ENCODE measurements at regions not wholly inside any gene's neighbourhood (a gene's known extent, or its start where the extent isn't known, plus 50 kb on each side); places are given as distances from the start of the nearest gene placed in this dataset.

- Histone ChIP-seq H3K79me2 (ENCODE audit: insufficient read depth, low read length) (no peaks in the 10 kb centered on the region), H3T11ph (ENCODE audit: low read length) (no peak overlapping the region), H3K4me2 (ENCODE audit: insufficient read depth, insufficient read length, low read length) (no peak overlapping the region), H3K9ac (ENCODE audit: extremely low read depth, insufficient read length, low read length) (no peak overlapping the region), H2BK12ac (ENCODE audit: insufficient read length, low read depth, low read length) (no peak overlapping the region), H4K8ac (replicated peaks; ENCODE audit: insufficient read length, low read depth, low read length) (no peak overlapping the region), H3K9me3 (ENCODE audit: control insufficient read depth, low read depth, low read length) (no peaks in the 10 kb centered on the region), H2BK120ac (ENCODE audit: low read depth, low read length, poor library complexity, severe bottlenecking) (no peak overlapping the region), H3K4me1 (ENCODE audit: insufficient read depth, low read length) (peaks cover 4% of the 10 kb centered on the region; the same call in 1 of the 2 replicates), H2BK5ac (ENCODE audit: insufficient read length, low read length) (no peak overlapping the region), H2AFZ (ENCODE audit: low read length) (no peak overlapping the region), H3K79me1 (ENCODE audit: insufficient read depth, low read depth, low read length, poor library complexity, severe bottlenecking) (no peaks in the 10 kb centered on the region), H2BK20ac (ENCODE audit: low read depth, low read length, poor library complexity, severe bottlenecking) (no peak overlapping the region), H4K91ac (ENCODE audit: insufficient read length, low read depth, low read length) (no peak overlapping the region), H3K14ac (ENCODE audit: insufficient read depth, low read length) (no peak overlapping the region), H3K27me3 (ENCODE audit: insufficient read depth, low read length) (no peaks in the 10 kb centered on the region), H3K56ac (ENCODE audit: insufficient read length, low read depth, low read length) (no peak overlapping the region), H3K27ac (ENCODE audit: insufficient read length, low read depth, low read length) (no peak overlapping the region), H3K4ac (ENCODE audit: low read depth, low read length) (no peak overlapping the region), H4K5ac (ENCODE audit: insufficient read length, low read depth, low read length) (no peak overlapping the region), H4K20me1 (ENCODE audit: control insufficient read depth, insufficient read depth, insufficient read length) (no peaks in the 10 kb centered on the region), H2AK5ac (ENCODE audit: insufficient read length, low read length) (no peak overlapping the region), H3K23me2 (ENCODE audit: insufficient read length, low read depth, low read length, poor library complexity, severe bottlenecking) (no peaks in the 10 kb centered on the region), H2BK15ac (ENCODE audit: low read depth, low read length) (no peak overlapping the region), H3K18ac (ENCODE audit: insufficient read length, low read depth, low read length) (no peak overlapping the region), H3K23ac (ENCODE audit: insufficient read length, low read depth, low read length) (no peak overlapping the region)
- no CpG with 5 or more reads among the region's 6 CpGs for WGBS (ENCODE audit: extremely low coverage, insufficient read length, low lambda C conversion rate)
- Mint-ChIP-seq H3K36me3 (ENCODE audit: insufficient read depth in 1 of 3, low read depth in 3 of 3) (no peaks in the 10 kb centered on the region), H3K27me3 (ENCODE audit: low read depth) (no peaks in the 10 kb centered on the region), H3K4me3 (no peak overlapping the region), H3K27ac (no peak overlapping the region; a peak in 1 of 7 replicates), H3K4me1 (peaks cover 15 to 20% of the 10 kb centered on the region in 2 experiments), H3K9me3 (no peaks in the 10 kb centered on the region)
- TF ChIP-seq CTCF (conservative IDR thresholded peaks at IDR 0.05) = no peak
- DNase-seq = no peak
These were observed 436.0 kb upstream of the ADAMTSL1 start for GRCh38 chr9:18037981-18038380.
